Transverse colon (tissue), 4 donors: ENCODE measurements at regions not wholly inside any gene's neighbourhood (a gene's known extent, or its start where the extent isn't known, plus 50 kb on each side); places are given as distances from the start of the nearest gene placed in this dataset.

ENCODE experiments used
- DNase-seq: peaks from one replicate; pipeline ENCODE4 v3.0.0-alpha.2; 2019
- H3K27ac ChIP-seq, 4 donors: fragments of 200-600 bp; sonication (generic); 2 replicates each; pipeline ENCODE4 v1.5.1; 2016 to 2018; ENCODE audit warnings: inconsistent platforms in 4 of 4
- H3K27me3 ChIP-seq: fragments of 200-600 bp; sonication (generic); 2 replicates; pipeline ENCODE4 v1.5.1; 2017; ENCODE audit warnings: inconsistent platforms
- H3K36me3 ChIP-seq, 4 donors: fragments of 200-600 bp; sonication (generic); 2 replicates each; pipeline ENCODE4 v1.5.1; 2017 to 2019; ENCODE audit warnings: inconsistent platforms in 4 of 4
- H3K4me1 ChIP-seq, 4 donors: fragments of 200-600 bp; sonication (generic); 2 replicates each; pipeline ENCODE4 v1.5.1; 2017 to 2020; ENCODE audit warnings: inconsistent platforms in 4 of 4
- H3K4me3 ChIP-seq, 4 donors: fragments of 200-600 bp; sonication (generic); 1 replicate in 1 of 4; 2 replicates in 3 of 4; pipeline versions ENCODE4 v1.5.1 to v1.6.1; 2017 to 2019; ENCODE audit warnings: inconsistent platforms in 4 of 4
- H3K9me3 ChIP-seq, 2 donors: fragments of 200-600 bp; sonication (generic); 2 replicates each; pipeline ENCODE4 v1.5.1; 2017 to 2019; ENCODE audit warnings: inconsistent platforms in 2 of 2
- CTCF ChIP-seq, 5 experiments: fragments of 200-600 bp in 3 of 5; fragments of 450-650 bp in 2 of 5; sonication (generic) in 3 of 5; IDR thresholded peaks; 1 replicate in 2 of 5; 2 replicates in 3 of 5; pipeline ENCODE4 v1.5.1; 2016 to 2017; ENCODE audit warnings: antibody characterized with exemption in 5 of 5, inconsistent platforms in 3 of 5, mild to moderate bottlenecking in 2 of 5, moderate library complexity in 1 of 5
- EP300 ChIP-seq: sonication (generic); formaldehyde crosslinking; IDR thresholded peaks from one replicate; pipeline ENCODE4 v1.6.1; 2017; ENCODE audit warnings: antibody characterized with exemption, low read depth
- POLR2A ChIP-seq: fragments of 450-650 bp; IDR thresholded peaks from one replicate; pipeline ENCODE4 v1.6.1; 2016; ENCODE audit warnings: antibody characterized with exemption, mild to moderate bottlenecking, moderate library complexity
- POLR2AphosphoS5 ChIP-seq, 3 donors: sonication (generic); formaldehyde crosslinking; IDR thresholded peaks; one replicate each; pipeline ENCODE4 v1.6.1; 2016; ENCODE audit warnings: antibody characterized with exemption in 3 of 3
- WGBS, 2 donors: methylation state at CpG; one replicate each; pipeline ENCODE4 v1.1.5; 2018; ENCODE audit warnings: low coverage in 1 of 2; 5-methylcytosine and 5-hydroxymethylcytosine counted together
- in situ Hi-C, 4 donors: fragments of 200-750 bp; cut with MboI; loops; one replicate each; pipeline versions ENCODE4 v1.15.0 to v1.15.1; 2017; ENCODE audit warnings: low sequenced_read_pairs in 3 of 4, low pct_ligation_motif_present in 1 of 4, low pct_unique_long_range_greater_than_20kb in 1 of 4
- intact Hi-C: fragments of 100-400 bp; cut with DNase I; formaldehyde crosslinking; loops from one replicate; pipeline ENCODE4 v1.15.1; 2023; ENCODE audit warnings: low total_unique reads

GRCh38 chr21:32141318-32141633 is 137.6 kb downstream of the MIS18A start:
- Histone ChIP-seq H3K36me3 (no peaks in the 10 kb centered on the region), H3K27me3 (no peaks in the 10 kb centered on the region), H3K4me3 (no peak overlapping the region), H3K4me1 (no peaks in the 10 kb centered on the region), H3K27ac (no peak overlapping the region), H3K9me3 (no peaks in the 10 kb centered on the region)
- no peak for DNase-seq
- 69 to 82% methylated on average over 2 to 3 of the region's 3 CpGs for WGBS, 2 donors
- TF ChIP-seq POLR2AphosphoS5 (IDR thresholded peaks at IDR 0.05): no peak
- no peak for TF ChIP-seq CTCF (IDR thresholded peaks at IDR 0.05)
- TF ChIP-seq POLR2A: no peak
- no peak for TF ChIP-seq EP300
- intact Hi-C loops: no loop called here
- in situ Hi-C loops: no loop called here

GRCh38 chr21:32140604-32141317 is 138.1 kb downstream of the MIS18A start:
- Histone ChIP-seq H3K27me3 (no peaks in the 10 kb centered on the region), H3K4me1 (no peaks in the 10 kb centered on the region), H3K4me3 (no peak overlapping the region), H3K9me3 (no peaks in the 10 kb centered on the region), H3K36me3 (no peaks in the 10 kb centered on the region), H3K27ac (no peak overlapping the region)
- TF ChIP-seq POLR2A: no peak
- TF ChIP-seq POLR2AphosphoS5 (IDR thresholded peaks at IDR 0.05): no peak
- TF ChIP-seq CTCF (IDR thresholded peaks at IDR 0.05): no peak
- in situ Hi-C loops (no loop called here), intact Hi-C loops (no loop called here)
- DNase-seq: no peak
- 63 to 79% methylated on average over 6 to 9 of the region's 9 CpGs for WGBS, 2 donors

GRCh38 chr21:32140151-32140550 is 138.7 kb downstream of the MIS18A start:
- H3K4me3 ChIP-seq: no peak overlapping the region
- H3K9me3 ChIP-seq: no peaks in the 10 kb centered on the region
- H3K36me3 ChIP-seq: no peaks in the 10 kb centered on the region
- H3K27ac ChIP-seq: no peak overlapping the region
- intact Hi-C loops: no loop called here
- TF ChIP-seq POLR2AphosphoS5 (IDR thresholded peaks at IDR 0.05): no peak
- no peak for TF ChIP-seq POLR2A
- TF ChIP-seq CTCF (IDR thresholded peaks at IDR 0.05): no peak
- no peak for TF ChIP-seq EP300
- H3K4me1 ChIP-seq: no peaks in the 10 kb centered on the region
- in situ Hi-C loops: no loop called here
- WGBS, 2 donors: 86% methylated on average over 4 of the region's 4 CpGs; no CpG with 5 or more reads in 1 of the 2 donors
- no peak for DNase-seq
- H3K27me3 ChIP-seq: no peaks in the 10 kb centered on the region

GRCh38 chr21:32138658-32139057 is 140.2 kb downstream of the MIS18A start:
- H3K9me3 ChIP-seq: no peaks in the 10 kb centered on the region
- no peak overlapping the region for H3K27ac ChIP-seq
- no peaks in the 10 kb centered on the region for H3K36me3 ChIP-seq
- 71 to 83% methylated on average over 1 to 2 of the region's 2 CpGs for WGBS, 2 donors
- no peak for DNase-seq
- TF ChIP-seq POLR2A (no peak), EP300 (no peak), POLR2AphosphoS5 (IDR thresholded peaks at IDR 0.05) (no peak), CTCF (IDR thresholded peaks at IDR 0.05) (no peak)
- in situ Hi-C loops (no loop called here), intact Hi-C loops (no loop called here)
- no peaks in the 10 kb centered on the region for H3K27me3 ChIP-seq
- H3K4me1 ChIP-seq: no peaks in the 10 kb centered on the region
- no peak overlapping the region for H3K4me3 ChIP-seq
